ENCODE measurements at regions not wholly inside any gene's neighbourhood (a gene's known extent, or its start where the extent isn't known, plus 50 kb on each side); places are given as distances from the start of the nearest gene placed in this dataset.

GRCh38 chr5:105978011-105978410 is 1692.7 kb downstream of the EFNA5 start:
- TF ChIP-seq CTCF (IDR thresholded peaks at IDR 0.05; ENCODE audit: poor library complexity) (no peak), EZH2 (IDR thresholded peaks at IDR 0.05; ENCODE audit: borderline replicate concordance) (no peak)
